ENCODE measurements at regions not wholly inside any gene's neighbourhood (a gene's known extent, or its start where the extent isn't known, plus 50 kb on each side); places are given as distances from the start of the nearest gene placed in this dataset.

DNA sequence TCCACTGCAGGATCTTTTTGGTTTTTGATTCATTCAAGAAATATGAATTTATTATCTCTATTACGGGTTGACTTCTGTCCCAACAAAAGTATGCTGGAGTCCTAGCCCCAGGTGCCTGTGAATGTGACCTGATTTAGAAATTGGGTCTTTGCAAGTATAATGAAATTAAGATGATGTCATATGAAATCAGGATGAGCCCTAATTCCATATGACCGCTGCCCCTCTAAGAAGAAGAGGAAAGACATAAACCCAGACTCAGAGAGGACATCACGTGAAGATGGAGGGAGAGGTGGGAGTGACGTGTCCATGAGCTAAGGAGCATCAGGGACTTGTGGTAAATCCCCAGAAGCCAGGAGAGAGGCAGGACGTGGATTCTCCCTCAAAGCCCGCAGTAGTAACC is 287.1 kb downstream of the LPIN1 start:
- no peak for DNase-seq

GRCh38 chr2:12034382-12034781 is 287.9 kb downstream of the LPIN1 start:
- DNase-seq, result no peak

DNA sequence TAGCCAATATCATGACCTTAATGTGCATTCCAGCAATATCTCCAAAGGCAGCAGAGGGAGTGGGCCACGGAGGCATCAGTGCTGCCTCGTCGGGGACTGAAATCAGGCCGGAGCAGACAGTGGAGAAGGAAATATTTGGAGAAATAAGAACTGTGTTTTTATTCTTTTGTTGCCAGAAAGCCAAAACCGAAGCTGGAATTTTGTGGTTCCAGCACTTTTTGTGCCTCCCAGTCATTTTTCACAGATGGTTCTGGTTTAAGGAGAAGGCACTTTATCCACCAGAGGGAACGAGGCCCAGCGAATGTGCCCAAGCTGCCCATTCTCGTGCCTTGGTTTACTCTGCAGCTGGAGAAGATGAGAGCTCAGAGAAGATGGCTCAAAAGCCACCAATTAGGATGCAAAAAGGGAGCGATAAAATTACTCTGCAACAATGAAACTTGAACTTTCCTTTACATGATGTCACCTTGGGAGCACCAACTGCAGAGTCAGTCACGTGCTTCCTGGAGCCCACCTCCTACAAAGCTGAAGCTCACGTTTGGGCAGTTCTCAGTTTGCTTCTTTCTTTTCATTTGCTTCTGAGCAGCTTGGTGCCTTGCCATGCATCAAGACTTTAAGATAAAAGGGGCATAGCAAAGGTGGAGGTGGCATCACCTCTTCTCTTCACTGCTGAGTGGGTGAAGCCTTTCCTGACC is 288.7 kb downstream of the LPIN1 start:
- no peak for DNase-seq

DNA sequence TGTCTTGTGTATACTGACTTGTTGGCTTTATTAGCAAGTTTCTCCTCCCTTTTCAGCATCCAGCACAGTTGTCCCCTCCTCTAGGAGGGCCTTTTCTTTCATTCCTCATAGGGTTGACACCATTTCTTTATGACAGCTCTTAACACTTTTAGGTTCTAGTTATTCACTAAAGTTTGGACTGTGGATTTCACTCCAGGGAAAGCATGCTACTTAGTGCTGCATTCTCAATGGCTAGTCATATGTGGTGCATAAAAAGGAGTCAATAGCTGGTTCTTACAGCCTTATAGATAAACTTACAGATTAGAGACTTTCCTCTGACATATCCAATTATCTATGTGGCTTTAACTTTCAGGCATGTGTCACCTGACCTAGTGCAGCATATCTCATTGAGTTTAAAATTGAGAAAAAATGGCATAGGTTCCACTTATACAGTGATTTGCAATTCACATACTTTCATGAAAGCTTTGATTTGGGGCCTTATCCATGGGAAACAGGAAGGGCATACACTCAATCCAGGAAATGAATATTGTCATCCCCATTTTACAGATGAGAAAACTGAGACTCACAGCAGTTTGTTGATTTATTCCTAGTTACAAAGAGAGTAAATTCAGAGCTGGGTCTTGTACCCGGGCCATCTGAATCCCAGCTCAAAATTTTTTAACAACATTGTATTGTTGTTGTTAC is 289.7 kb downstream of the LPIN1 start:
- DNase-seq, result no peak

GRCh38 chr2:12036640-12036983 is 290.2 kb downstream of the LPIN1 start:
- DNase-seq, result no peak

- DNase-seq, result no peak
Observed at GRCh38 chr2:12037301-12037700, 290.9 kb downstream of the LPIN1 start.

DNA sequence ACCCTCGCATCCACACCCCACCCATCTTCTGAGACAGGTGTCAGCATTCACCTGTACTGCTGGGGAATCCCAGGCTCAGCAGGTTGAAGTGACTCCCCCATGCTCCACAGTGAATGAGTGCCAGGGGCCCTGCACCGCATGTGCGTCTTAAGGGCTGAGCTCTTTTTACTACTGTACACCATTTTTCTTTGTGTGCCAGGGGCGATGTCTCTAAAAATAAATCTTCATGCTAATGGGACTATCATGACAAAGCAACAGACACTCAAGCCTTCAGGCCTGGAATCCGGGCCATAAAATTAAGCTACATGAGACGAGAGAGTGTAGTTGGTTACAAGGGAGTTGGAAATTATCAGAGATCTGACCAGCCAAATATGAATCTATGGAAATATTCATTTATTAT is 294.8 kb downstream of the LPIN1 start:
- DNase-seq, result no peak

- no peak for DNase-seq
Observed at GRCh38 chr2:12043131-12043530, 296.7 kb downstream of the LPIN1 start.

GRCh38 chr2:12044857-12045256 is 298.4 kb downstream of the LPIN1 start:
- no peak for DNase-seq

GRCh38 chr2:12045864-12046291 is 299.4 kb downstream of the LPIN1 start:
- DNase-seq, result no peak

GRCh38 chr2:12046641-12047040 is 300.2 kb downstream of the LPIN1 start:
- no peak for DNase-seq

DNA sequence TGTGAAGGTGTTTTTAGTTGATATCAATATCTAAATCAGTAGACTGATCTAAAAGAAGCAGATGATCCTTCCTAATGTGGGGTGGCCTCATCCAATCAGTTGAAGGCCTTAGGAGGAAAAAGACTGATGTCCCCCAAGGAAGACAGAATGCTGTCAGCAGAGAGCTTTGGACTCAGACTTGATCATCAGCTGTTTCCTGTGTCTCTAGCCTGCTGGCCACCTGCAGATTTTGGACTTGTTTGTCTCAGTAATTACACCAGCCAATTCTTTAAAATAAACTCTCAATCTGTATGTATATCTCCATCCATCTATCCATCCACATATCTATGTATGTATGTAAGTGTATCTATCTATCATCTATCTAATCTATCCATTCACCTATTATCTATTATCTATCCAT is 301.3 kb downstream of the LPIN1 start:
- no peak for DNase-seq

DNA sequence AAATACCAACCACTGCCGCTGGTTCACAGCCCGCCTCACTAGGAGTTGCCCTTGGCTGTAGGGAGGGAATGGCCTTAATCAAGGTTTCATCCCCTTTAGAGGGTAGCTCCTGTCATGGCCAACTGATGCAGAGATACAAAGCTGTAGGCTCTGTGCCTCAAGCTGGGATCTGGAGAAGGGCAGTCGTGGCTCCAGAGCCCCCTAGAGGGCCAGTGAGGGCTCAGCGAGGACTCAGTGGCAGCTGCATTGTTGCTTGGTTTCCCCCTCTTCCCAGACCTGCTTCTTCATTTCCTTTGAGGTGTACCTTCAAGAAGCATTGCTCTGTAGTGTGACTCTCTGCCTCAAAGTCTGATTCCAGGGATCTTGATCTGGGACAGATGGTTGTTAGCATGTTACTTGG is 302.1 kb downstream of the LPIN1 start:
- DNase-seq, result no peak

DNA sequence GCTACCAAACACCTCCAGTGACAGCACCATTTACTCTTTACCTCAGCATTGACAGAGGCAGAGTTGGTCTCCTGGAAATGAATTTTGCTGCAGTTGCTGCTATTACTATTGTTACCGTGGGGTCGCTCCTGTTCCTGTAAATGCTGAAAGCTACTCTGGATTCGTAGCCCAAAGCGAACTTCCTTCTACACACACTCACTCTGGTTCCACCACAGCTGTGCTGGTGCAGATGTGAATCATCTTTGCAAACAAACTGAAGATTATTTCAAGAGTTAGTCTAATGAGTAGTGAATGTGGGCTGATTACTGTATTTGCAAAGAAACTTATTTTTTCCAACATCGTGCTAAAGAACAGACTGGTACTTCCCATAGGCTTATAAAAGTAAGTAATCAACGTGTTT is 304.0 kb downstream of the LPIN1 start:
- DNase-seq, result no peak

DNA sequence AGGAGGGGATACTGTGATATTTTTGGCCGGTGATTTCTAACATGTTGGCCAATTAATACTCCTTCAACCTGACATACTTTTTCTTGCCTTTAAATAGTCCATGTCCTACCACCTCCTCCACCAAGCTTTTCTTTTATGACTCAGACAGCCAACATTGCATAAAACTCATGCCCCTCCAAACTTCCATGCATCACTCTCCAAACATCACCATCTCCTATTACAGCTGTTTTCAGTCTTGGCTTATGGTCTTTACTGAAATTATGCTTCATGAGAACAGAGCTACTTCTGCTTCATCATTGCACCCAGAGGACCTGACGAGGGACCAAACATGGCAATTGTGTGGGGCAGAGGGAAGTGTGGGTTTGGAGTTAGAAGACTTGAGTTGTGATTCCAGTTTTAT is 305.4 kb downstream of the LPIN1 start:
- DNase-seq, result no peak

DNA sequence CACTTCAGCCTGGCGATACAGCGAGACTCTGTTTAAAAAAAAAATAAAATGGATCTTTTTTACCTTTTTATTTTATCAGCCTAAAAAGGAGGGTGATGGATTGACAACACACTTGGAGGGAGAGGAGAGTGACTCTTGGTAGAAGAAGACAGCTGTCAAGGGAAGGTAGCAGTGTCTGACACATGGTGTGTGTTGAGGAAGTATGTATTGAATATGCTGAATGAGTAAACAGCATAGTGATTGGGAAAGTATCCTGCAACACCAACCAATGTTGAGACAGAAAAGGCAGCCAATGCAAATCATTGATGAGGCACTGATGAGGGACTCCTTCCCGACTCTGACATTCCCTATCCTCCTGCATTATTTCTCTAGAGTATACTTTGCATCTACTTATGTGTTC is 306.4 kb downstream of the LPIN1 start:
- no peak for DNase-seq

GRCh38 chr2:12054956-12055618 is 308.7 kb downstream of the LPIN1 start:
- no peak for DNase-seq

DNA sequence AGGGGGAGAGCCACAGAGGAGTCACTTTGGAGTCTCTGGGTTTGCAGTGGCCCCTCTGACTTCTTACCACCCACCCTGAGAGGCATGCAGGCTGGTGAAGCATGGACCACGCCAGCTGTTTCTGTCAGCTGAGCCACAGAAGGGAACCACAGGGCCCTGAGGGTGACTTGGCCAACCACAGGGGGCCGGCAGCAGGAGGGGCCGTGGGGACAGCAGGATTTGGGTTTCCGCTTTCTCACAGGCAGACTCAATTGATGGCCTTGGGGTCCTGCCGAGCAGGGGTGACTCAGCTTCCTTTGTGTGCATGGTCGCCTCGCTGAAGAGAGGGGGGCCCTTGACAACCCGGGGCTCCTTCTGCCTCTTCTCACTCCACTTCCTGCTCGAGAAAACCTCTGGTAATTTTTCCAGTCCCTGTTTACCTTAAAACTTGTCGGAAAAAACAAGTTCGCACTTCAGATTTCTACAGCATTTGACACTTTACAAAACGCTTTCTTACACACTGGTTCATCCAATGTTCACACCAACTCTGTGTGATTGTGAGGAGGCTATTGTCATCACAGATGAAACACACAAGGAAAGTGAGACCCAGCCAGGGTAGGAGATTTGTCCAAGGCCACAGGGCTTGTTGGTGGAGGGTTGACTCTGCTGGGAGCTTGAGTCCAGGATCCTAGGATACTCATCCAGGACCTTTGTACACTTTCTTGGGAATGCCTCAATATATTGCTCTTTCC is 311.2 kb downstream of the LPIN1 start:
- DNase-seq, result no peak

GRCh38 chr2:12059616-12060441 is 313.4 kb downstream of the LPIN1 start:
- DNase-seq, result no peak

GRCh38 chr2:12060886-12061285 is 314.5 kb downstream of the LPIN1 start:
- no peak for DNase-seq

- no peak for DNase-seq
Observed at GRCh38 chr2:12061286-12062052, 315.0 kb downstream of the LPIN1 start.

- no peak for DNase-seq
Observed at GRCh38 chr2:12062053-12062395, 315.6 kb downstream of the LPIN1 start.

Measured in NCI-H774 (cell line).